ENCODE measurements at regions not wholly inside any gene's neighbourhood (a gene's known extent, or its start where the extent isn't known, plus 50 kb on each side); places are given as distances from the start of the nearest gene placed in this dataset.

- TF ChIP-seq CTCF (conservative IDR thresholded peaks at IDR 0.05) (no peak), ZFX (IDR thresholded peaks at IDR 0.05) (no peak)
Observed at GRCh38 chr6:112710710-112711109, 363.6 kb downstream of the RFPL4B start.

Measured in C4-2B (cell line).